A549 (cell line): ENCODE measurements at regions not wholly inside any gene's neighbourhood (a gene's known extent, or its start where the extent isn't known, plus 50 kb on each side); places are given as distances from the start of the nearest gene placed in this dataset.

Experiments used
- ATAC-seq, 2 experiments: fragments of 200-7000 bp in 1 of 2; fragments of >200 bp in 1 of 2; cut with Nextera tagmentation in 1 of 2; cut with Tn5 transposase in 1 of 2; 3 replicates each; pipeline versions ENCODE4 v1.8.0 to v1.9.1; 2018 to 2020; ENCODE audit warnings: mild to moderate bottlenecking in 1 of 2, moderate library complexity in 1 of 2
- CTCF ChIA-PET: fragments of 300-600 bp; sonication (Branson Sonifier 250); formaldehyde crosslinking; extraction: SDS; loops from one replicate; lab custom pipeline; 2021; ENCODE audit warnings: antibody characterized with exemption, inconsistent platforms; lab: Yijun Ruan, JAX
- POLR2A ChIA-PET: fragments of 350-600 bp; formaldehyde crosslinking; extraction: SDS; loops from one replicate; lab custom pipeline; 2021; ENCODE audit warnings: antibody characterized with exemption, inconsistent platforms; lab: Yijun Ruan, JAX
- DNase-seq, 2 experiments: peaks; one replicate each; pipeline versions ENCODE4 v3.0.0 to v3.0.0-alpha.2; 2011 to 2016; ENCODE audit warnings: low read depth in 1 of 2, low spot score in 1 of 2
- FAIRE-seq: peaks from 2 replicates; lab custom pipeline; 2011; peaks lifted over from hg19 to GRCh38; lab: Jason Lieb, UNC
- H3K27ac ChIP-seq, 2 experiments: fragments of >200 bp; sonication (Bioruptor Twin); formaldehyde crosslinking; 3 replicates each; pipeline ENCODE4 v1.5.1; 2016 to 2017
- H3K4me1 ChIP-seq: fragments of >200 bp; sonication (Bioruptor Twin); formaldehyde crosslinking; 3 replicates; pipeline ENCODE4 v1.6.1; 2016
- H3K4me2 ChIP-seq: fragments of >200 bp; sonication (Bioruptor Twin); formaldehyde crosslinking; 3 replicates; pipeline ENCODE4 v1.6.1; 2016
- H3K4me3 ChIP-seq: fragments of >200 bp; sonication (Bioruptor Twin); formaldehyde crosslinking; 3 replicates; pipeline ENCODE4 v1.5.1; 2016
- H3K9me3 ChIP-seq: fragments of >200 bp; sonication (Bioruptor Twin); formaldehyde crosslinking; 3 replicates; pipeline ENCODE4 v1.6.1; 2016
- EP300 ChIP-seq, 2 experiments: fragments of >200 bp; sonication (Bioruptor Twin); formaldehyde crosslinking; IDR thresholded peaks; 2 replicates in 1 of 2; 3 replicates in 1 of 2; pipeline ENCODE4 v1.6.1; 2016 to 2017
- ESRRA ChIP-seq: fragments of 150-350 bp; IDR thresholded peaks from 2 replicates; pipeline ENCODE4 v1.6.1; 2014; ENCODE audit warnings: mild to moderate bottlenecking, low read length, borderline replicate concordance
- FOSB ChIP-seq: fragments of 250-450 bp; sonication (Bioruptor Pico); IDR thresholded peaks from 2 replicates; pipeline ENCODE4 v1.5.0; 2020; ENCODE audit warnings: mild to moderate bottlenecking, moderate library complexity
- FOXS1 ChIP-seq: fragments of 250-450 bp; sonication (Bioruptor Pico); IDR thresholded peaks from 2 replicates; pipeline ENCODE4 v1.5.0; 2020; ENCODE audit warnings: mild to moderate bottlenecking, moderate library complexity
- NFE2L2 ChIP-seq: fragments of 150-350 bp; conservative IDR thresholded peaks from 2 replicates; pipeline ENCODE4 v1.6.1; 2014; ENCODE audit warnings: low read length
- POLR2AphosphoS2 ChIP-seq: conservative IDR thresholded peaks from 2 replicates; pipeline ENCODE4 v1.6.1; 2012; ENCODE audit warnings: low read length, improper control_type of control experiment, inconsistent platforms
- RCOR1 ChIP-seq: fragments of 150-350 bp; IDR thresholded peaks from 2 replicates; pipeline ENCODE4 v1.6.1; 2014; ENCODE audit warnings: antibody characterized with exemption, low read length, low read depth
- TP53 ChIP-seq: fragments of 250-450 bp; sonication (Bioruptor Pico); IDR thresholded peaks from 2 replicates; pipeline ENCODE4 v1.5.0; 2021; ENCODE audit warnings: mild to moderate bottlenecking, moderate library complexity
- ZC3H11A ChIP-seq: fragments of 450-650 bp; IDR thresholded peaks from 2 replicates; pipeline ENCODE4 v1.6.1; 2014; ENCODE audit warnings: antibody characterized with exemption, mild to moderate bottlenecking
- WGBS: methylation state at CpG from one replicate; pipeline ENCODE4 v1.1.6; 2017; ENCODE audit errors: missing lambda C conversion rate; 5-methylcytosine and 5-hydroxymethylcytosine counted together
- TF ChIP-seq, protein P1 (sequence below): fragments of >200 bp; sonication (Bioruptor Twin); formaldehyde crosslinking; IDR thresholded peaks from 2 replicates; pipeline ENCODE4 v1.6.1; 2016
- TF ChIP-seq, protein P2 (sequence below): IDR thresholded peaks from 2 replicates; pipeline ENCODE4 v1.6.1; 2012
- TF ChIP-seq, protein P3 (sequence below): fragments of 200-600 bp; sonication (generic); IDR thresholded peaks from 2 replicates; pipeline ENCODE4 v1.6.1; 2016; ENCODE audit warnings: antibody characterized with exemption, mild to moderate bottlenecking, moderate library complexity

DNA sequence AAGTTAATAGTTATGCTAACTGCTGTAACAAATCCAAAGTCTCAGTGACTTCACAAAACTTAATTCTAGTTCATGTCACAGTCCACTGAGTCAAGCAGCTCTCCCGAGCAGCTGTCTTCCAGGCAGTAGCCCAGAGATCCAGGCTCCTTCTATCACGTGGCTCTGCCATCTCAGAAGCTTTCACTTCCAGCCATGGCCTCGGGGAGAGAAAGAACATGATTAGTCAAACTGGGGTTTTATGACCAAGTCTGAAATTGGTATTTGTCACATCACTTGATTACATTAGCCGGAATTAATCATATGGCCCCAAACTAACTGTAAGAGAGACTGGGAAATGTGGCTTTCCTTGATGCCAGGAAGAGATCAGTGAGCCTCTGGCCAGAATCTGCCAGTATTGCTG is 70.2 kb upstream of the DGKG start (continued):
- TF ChIP-seq POLR2AphosphoS2 (no peak), ESRRA (no peak)
- TF ChIP-seq, protein P1, sequence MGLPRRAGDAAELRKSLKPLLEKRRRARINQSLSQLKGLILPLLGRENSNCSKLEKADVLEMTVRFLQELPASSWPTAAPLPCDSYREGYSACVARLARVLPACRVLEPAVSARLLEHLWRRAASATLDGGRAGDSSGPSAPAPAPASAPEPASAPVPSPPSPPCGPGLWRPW: no peak
- TF ChIP-seq, protein P2, sequence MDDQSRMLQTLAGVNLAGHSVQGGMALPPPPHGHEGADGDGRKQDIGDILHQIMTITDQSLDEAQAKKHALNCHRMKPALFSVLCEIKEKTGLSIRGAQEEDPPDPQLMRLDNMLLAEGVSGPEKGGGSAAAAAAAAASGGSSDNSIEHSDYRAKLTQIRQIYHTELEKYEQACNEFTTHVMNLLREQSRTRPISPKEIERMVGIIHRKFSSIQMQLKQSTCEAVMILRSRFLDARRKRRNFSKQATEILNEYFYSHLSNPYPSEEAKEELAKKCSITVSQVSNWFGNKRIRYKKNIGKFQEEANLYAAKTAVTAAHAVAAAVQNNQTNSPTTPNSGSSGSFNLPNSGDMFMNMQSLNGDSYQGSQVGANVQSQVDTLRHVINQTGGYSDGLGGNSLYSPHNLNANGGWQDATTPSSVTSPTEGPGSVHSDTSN: no peak

DNA sequence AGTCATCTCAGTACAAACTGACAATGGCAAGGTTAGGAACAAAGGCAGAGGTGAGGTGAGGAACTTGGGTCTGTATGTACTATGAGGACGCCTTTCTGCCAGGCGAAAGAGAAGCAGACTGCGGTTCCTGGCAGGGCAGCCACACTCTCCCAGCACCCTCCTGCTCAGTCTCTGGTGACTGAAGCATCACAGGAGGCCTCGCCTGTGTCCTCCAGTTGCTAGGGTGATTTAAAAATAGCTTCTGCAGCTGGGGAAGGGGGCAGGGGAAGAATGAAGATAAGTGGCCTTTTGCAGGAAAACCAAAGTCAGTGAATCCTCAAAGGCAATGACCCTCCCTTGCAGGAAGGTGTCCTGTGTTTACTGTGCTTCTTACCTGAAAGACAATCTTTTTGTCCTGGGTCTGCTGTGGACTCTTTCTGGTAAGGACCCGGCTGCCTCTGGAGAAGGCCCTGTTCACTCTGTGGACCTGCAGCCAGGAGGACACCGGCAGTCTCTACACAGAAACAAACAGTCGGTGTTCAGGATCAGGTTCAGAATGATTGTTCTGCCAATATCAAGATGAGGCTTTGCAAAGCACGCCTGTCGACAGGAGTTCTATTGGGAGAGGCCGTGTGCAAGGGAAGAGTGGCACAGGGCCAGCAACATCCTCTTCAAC is 65.7 kb upstream of the DGKG start:
- WGBS: 88% methylated on average over 10 of the region's 10 CpGs
- H3K4me2 ChIP-seq: no peak overlapping the region
- TF ChIP-seq FOSB (CRISPR knock-in tag) (no peak), NFE2L2 (no peak), TP53 (CRISPR knock-in tag) (no peak), POLR2AphosphoS2 (no peak), EP300 (IDR thresholded peaks at IDR 0.05) (no peak)
- TF ChIP-seq, protein P2: no peak
- no peaks in the 10 kb centered on the region for H3K9me3 ChIP-seq
- H3K27ac ChIP-seq: no peak overlapping the region
- H3K4me1 ChIP-seq: no peaks in the 10 kb centered on the region
- DNase-seq (no peak), FAIRE-seq (no peak), ATAC-seq (no peak)
- CTCF ChIA-PET: interaction anchor here (1.5 kb wide), 1 partner anchor 15 kb away, joined by 5 read pairs; no protein-coding TSS in a partner anchor
- H3K4me3 ChIP-seq: no peak overlapping the region
- POLR2A ChIA-PET: no interaction called here

DNA sequence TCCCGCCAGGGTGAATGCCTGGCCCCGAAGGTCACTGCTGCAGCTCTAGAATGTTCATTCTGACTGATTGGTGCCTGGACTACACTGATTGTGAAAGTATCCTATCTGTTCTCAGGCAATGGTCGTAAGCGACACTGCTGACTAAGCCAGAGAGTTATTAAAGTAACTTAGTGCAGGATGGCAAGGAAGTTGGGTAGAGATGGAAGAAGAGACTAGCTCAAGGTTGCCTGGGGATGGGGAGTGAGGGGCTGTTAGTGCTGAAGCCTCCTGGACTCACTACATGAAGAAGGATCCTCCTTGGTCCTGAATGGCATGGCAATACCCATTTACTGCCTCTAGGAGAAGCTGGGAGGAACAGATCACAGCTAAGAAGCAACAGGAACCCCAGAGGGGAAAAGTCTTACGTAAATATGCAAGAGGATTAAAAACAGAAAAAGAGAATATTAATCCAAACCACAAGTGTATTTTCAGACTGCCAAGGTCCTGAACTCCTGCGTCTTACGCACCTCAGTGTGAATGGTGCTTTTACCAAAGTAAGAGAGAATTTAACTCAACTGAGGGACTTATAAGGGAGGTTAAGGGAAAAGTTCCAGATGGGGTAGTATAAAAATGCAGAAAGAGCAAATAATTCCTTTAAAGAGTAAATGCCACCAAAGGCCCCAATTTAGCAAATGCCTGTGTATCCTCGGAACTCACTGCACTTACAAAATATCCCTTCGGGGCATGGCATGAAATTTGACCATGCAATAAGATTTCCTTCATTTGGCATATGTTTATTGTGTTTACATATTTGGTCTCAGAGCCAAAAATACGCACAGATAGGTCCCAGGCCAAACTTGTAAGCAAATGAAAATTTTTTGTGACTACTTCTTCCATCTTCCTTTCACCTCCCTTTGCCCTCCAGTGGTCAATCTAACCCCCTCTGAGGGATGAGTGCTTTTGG is 64.0 kb upstream of the DGKG start:
- no peak overlapping the region for H3K4me2 ChIP-seq
- ATAC-seq (peak; percentile 89 to 92), DNase-seq (peak; percentile 20 to 25), FAIRE-seq (no peak)
- TF ChIP-seq RCOR1: no peak
- ChIA-PET POLR2A (no interaction called here), CTCF (interaction anchor here (1.0 to 1.2 kb wide), 2 partner anchors 14 to 66 kb away, joined by 3 read pairs; no protein-coding TSS in a partner anchor)
- H3K27ac ChIP-seq: no peak overlapping the region
- 56% methylated on average over 10 of the region's 10 CpGs for WGBS
- no peak overlapping the region for H3K4me3 ChIP-seq
- H3K9me3 ChIP-seq: no peaks in the 10 kb centered on the region
- no peaks in the 10 kb centered on the region for H3K4me1 ChIP-seq

DNA sequence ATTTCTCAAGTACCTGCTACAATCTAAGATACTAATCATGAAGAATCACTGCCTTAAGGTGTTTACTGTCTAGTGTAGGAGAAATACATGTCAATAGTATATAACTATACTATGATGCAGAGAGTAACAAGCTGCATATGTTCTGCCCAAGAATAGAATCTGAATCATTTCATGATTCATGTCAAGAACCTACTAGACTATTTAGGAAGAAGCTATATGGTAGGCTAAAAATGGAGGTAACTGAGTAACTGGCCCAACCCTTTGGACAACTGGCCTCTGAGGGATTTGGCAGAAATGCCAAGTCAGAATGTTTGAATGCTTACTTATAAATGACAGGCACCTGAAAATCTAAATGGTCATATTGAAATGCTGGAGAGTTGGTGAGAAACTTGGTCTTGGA is 59.9 kb upstream of the DGKG start:
- ATAC-seq: no peak

More for the DNA sequence above, 59.9 kb upstream of the DGKG start:
- peaks cover 22% of the 10 kb centered on the region for H3K4me1 ChIP-seq
- no peak for DNase-seq
- no peak for TF ChIP-seq FOXS1 (CRISPR knock-in tag)
- TF ChIP-seq ZC3H11A: no peak
- TF ChIP-seq, protein P3, sequence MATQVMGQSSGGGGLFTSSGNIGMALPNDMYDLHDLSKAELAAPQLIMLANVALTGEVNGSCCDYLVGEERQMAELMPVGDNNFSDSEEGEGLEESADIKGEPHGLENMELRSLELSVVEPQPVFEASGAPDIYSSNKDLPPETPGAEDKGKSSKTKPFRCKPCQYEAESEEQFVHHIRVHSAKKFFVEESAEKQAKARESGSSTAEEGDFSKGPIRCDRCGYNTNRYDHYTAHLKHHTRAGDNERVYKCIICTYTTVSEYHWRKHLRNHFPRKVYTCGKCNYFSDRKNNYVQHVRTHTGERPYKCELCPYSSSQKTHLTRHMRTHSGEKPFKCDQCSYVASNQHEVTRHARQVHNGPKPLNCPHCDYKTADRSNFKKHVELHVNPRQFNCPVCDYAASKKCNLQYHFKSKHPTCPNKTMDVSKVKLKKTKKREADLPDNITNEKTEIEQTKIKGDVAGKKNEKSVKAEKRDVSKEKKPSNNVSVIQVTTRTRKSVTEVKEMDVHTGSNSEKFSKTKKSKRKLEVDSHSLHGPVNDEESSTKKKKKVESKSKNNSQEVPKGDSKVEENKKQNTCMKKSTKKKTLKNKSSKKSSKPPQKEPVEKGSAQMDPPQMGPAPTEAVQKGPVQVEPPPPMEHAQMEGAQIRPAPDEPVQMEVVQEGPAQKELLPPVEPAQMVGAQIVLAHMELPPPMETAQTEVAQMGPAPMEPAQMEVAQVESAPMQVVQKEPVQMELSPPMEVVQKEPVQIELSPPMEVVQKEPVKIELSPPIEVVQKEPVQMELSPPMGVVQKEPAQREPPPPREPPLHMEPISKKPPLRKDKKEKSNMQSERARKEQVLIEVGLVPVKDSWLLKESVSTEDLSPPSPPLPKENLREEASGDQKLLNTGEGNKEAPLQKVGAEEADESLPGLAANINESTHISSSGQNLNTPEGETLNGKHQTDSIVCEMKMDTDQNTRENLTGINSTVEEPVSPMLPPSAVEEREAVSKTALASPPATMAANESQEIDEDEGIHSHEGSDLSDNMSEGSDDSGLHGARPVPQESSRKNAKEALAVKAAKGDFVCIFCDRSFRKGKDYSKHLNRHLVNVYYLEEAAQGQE: no peak
- no peak overlapping the region for H3K4me2 ChIP-seq
- no peaks in the 10 kb centered on the region for H3K9me3 ChIP-seq
- H3K4me3 ChIP-seq: no peak overlapping the region
- FAIRE-seq: no peak
- ChIA-PET CTCF (interaction anchor here (1.4 kb wide), 1 partner anchor 12 kb away, joined by 4 read pairs; no protein-coding TSS in a partner anchor), POLR2A (no interaction called here)
- H3K27ac ChIP-seq: no peak overlapping the region
